ENCODE measurements at regions not wholly inside any gene's neighbourhood (a gene's known extent, or its start where the extent isn't known, plus 50 kb on each side); places are given as distances from the start of the nearest gene placed in this dataset.
A peak's percentile ranks its signal among the peaks of the same experiment; 100 is the strongest.

DNA sequence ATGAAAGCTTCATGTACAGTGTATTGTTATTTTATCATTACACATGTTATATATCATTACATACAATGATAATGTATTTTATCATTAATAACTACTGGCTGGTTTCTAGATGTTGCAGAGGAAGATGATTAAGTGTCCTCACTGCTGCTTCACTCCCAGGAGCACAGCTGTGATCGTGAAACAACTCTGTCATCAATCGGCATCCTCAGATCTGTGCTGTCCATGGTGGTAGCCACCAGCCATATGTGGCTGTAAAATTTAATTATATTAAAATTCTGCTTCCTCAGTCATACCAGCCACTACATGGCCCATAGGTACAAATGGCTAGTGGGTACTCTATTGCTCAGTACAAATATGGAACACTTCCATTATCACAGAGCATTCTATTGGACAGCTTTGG is 379.4 kb upstream of the CFAP20DC start:
- TF ChIP-seq, protein P1, sequence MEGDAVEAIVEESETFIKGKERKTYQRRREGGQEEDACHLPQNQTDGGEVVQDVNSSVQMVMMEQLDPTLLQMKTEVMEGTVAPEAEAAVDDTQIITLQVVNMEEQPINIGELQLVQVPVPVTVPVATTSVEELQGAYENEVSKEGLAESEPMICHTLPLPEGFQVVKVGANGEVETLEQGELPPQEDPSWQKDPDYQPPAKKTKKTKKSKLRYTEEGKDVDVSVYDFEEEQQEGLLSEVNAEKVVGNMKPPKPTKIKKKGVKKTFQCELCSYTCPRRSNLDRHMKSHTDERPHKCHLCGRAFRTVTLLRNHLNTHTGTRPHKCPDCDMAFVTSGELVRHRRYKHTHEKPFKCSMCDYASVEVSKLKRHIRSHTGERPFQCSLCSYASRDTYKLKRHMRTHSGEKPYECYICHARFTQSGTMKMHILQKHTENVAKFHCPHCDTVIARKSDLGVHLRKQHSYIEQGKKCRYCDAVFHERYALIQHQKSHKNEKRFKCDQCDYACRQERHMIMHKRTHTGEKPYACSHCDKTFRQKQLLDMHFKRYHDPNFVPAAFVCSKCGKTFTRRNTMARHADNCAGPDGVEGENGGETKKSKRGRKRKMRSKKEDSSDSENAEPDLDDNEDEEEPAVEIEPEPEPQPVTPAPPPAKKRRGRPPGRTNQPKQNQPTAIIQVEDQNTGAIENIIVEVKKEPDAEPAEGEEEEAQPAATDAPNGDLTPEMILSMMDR (IDR thresholded peaks at IDR 0.05): no peak
- intact Hi-C loops (cut with DNase I, micrococcal nuclease): no loop called here
- Histone ChIP-seq H3K4me1 (ENCODE audit: low read depth) (no peaks in the 10 kb centered on the region), H3K4me3 (no peak overlapping the region), H3K36me3 (ENCODE audit: low read depth) (no peaks in the 10 kb centered on the region), H3K9me3 (no peaks in the 10 kb centered on the region)
- DNase-seq: no peak
- ATAC-seq: no peak

GRCh38 chr3:59426821-59427565 is 377.2 kb upstream of the CFAP20DC start:
- intact Hi-C loops (cut with DNase I, micrococcal nuclease): no loop called here
- Histone ChIP-seq H3K4me3 (no peak overlapping the region), H3K4me1 (ENCODE audit: low read depth) (no peaks in the 10 kb centered on the region), H3K9me3 (no peaks in the 10 kb centered on the region), H3K36me3 (ENCODE audit: low read depth) (no peaks in the 10 kb centered on the region)
- DNase-seq (no peak), ATAC-seq (no peak)
- TF ChIP-seq, protein P1 (IDR thresholded peaks at IDR 0.05): no peak

DNA sequence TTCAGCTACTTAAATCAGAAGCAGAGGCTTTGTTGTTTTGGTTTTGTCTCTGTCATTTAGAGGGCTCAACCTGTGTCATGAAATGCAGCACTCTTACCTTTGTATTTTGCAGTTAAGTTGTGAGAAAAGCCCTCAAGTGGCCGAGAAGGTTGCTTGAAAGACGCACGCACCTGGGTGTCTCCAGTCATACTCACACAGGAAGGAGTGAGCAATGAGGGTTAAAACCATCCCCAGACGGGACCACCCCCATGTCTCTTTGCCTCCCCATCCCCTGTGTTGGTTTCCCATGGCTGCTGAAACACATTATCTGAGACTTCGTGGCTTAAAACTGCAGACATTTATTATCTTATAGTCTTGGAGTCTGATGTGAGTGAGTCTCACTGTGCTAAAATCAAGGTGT is 376.1 kb upstream of the CFAP20DC start:
- no peak for ATAC-seq
- intact Hi-C loops (cut with DNase I, micrococcal nuclease): no loop called here
- H3K4me1 ChIP-seq (ENCODE audit: low read depth): no peaks in the 10 kb centered on the region
- H3K4me3 ChIP-seq: no peak overlapping the region
- no peak for DNase-seq
- no peaks in the 10 kb centered on the region for H3K9me3 ChIP-seq
- no peaks in the 10 kb centered on the region for H3K36me3 ChIP-seq (ENCODE audit: low read depth)
- TF ChIP-seq, protein P1 (IDR thresholded peaks at IDR 0.05): no peak

GRCh38 chr3:59425371-59425770 is 375.5 kb upstream of the CFAP20DC start:
- DNase-seq (no peak), ATAC-seq (peak; percentile 10)
- TF ChIP-seq, protein P1 (IDR thresholded peaks at IDR 0.05): no peak
- intact Hi-C loops (cut with DNase I, micrococcal nuclease): no loop called here
- no peaks in the 10 kb centered on the region for H3K36me3 ChIP-seq (ENCODE audit: low read depth)
- H3K4me3 ChIP-seq: no peak overlapping the region
- no peaks in the 10 kb centered on the region for H3K4me1 ChIP-seq (ENCODE audit: low read depth)
- no peaks in the 10 kb centered on the region for H3K9me3 ChIP-seq

DNA sequence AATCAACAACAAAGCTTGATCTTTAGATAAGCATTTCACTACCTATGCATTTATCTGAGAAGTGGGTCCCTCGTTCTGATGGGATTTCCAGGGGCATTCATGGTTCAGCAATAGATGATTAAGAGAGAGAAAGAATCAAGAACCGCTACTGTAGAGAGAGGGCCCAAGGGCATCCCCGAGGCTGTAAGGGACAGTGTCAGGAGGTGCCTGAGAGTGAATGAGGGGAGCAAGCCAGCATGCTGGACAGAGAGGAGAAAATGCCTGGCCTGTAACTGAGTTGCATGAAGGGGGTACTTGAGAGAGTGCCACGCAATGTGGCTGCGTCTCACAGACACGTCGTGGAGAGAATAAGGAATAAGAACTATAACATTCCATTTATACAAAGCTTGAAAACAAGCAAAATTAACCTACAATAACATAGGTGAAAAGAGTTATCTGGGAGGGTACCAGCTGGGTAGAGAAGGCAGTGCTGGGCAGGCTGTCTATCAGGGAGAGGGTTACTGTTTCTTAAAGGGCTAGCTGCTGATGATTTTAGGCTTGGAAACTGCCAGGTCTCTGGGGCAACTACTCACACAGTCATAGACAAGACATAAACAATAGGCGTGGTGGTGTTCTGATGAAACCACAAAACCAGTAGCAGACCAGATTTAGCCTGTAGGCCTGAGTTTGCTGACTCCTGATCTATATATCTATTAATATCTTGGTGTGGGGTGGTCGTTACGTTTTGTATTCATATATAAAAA is 374.6 kb upstream of the CFAP20DC start:
- peak; percentile 59 for ATAC-seq
- Histone ChIP-seq H3K36me3 (ENCODE audit: low read depth) (no peaks in the 10 kb centered on the region), H3K4me3 (no peak overlapping the region), H3K9me3 (no peaks in the 10 kb centered on the region), H3K4me1 (ENCODE audit: low read depth) (no peaks in the 10 kb centered on the region)
- DNase-seq: no peak
- TF ChIP-seq, protein P1 (IDR thresholded peaks at IDR 0.05): no peak
- intact Hi-C loops (cut with DNase I, micrococcal nuclease): no loop called here

All from mucosa of descending colon (tissue), 3 donors.